PC-9 (cell line): ENCODE measurements at regions not wholly inside any gene's neighbourhood (a gene's known extent, or its start where the extent isn't known, plus 50 kb on each side); places are given as distances from the start of the nearest gene placed in this dataset.

Source experiments
- EZH2 ChIP-seq: fragments of 200-600 bp; sonication (generic); IDR thresholded peaks from 2 replicates; pipeline ENCODE4 v1.8.0; 2017; ENCODE audit warnings: antibody characterized with exemption, low read depth
- TF ChIP-seq, protein P1 (sequence below): fragments of 200-600 bp; sonication (generic); conservative IDR thresholded peaks from 2 replicates; pipeline ENCODE4 v1.6.1; 2017; ENCODE audit warnings: mixed run types, antibody characterized with exemption, mild to moderate bottlenecking, moderate library complexity

DNA sequence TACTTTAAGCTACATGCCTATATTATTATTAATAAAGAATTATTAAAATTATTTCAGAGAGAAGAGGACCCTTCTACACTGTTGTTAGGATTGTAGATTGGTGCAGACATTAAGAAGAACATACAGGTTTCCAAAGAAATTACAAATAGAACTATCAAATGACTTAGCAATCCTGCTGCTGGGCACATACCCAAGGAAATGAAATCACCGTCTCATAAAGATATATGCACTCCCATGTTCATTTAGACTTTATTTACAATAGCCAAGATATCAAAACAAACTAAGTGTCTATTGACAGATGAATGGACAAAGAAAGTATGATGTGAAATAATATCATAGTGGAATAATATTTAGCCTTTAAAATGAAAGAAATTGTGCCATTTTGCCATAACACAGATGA lies 687.7 kb upstream of the POU3F2 start:
- TF ChIP-seq, protein P1, sequence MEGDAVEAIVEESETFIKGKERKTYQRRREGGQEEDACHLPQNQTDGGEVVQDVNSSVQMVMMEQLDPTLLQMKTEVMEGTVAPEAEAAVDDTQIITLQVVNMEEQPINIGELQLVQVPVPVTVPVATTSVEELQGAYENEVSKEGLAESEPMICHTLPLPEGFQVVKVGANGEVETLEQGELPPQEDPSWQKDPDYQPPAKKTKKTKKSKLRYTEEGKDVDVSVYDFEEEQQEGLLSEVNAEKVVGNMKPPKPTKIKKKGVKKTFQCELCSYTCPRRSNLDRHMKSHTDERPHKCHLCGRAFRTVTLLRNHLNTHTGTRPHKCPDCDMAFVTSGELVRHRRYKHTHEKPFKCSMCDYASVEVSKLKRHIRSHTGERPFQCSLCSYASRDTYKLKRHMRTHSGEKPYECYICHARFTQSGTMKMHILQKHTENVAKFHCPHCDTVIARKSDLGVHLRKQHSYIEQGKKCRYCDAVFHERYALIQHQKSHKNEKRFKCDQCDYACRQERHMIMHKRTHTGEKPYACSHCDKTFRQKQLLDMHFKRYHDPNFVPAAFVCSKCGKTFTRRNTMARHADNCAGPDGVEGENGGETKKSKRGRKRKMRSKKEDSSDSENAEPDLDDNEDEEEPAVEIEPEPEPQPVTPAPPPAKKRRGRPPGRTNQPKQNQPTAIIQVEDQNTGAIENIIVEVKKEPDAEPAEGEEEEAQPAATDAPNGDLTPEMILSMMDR = no peak
- TF ChIP-seq EZH2 = no peak
